ENCODE measurements at regions not wholly inside any gene's neighbourhood (a gene's known extent, or its start where the extent isn't known, plus 50 kb on each side); places are given as distances from the start of the nearest gene placed in this dataset.

GRCh38 chr2:128781166-128781565 lies 462.5 kb upstream of the HS6ST1 start (continued):
- TF ChIP-seq ZNF518B (CRISPR knock-in tag; IDR thresholded peaks at IDR 0.05) (no peak), ZKSCAN3 (CRISPR knock-in tag; IDR thresholded peaks at IDR 0.05) (no peak), TFAP4 (CRISPR knock-in tag; IDR thresholded peaks at IDR 0.05; ENCODE audit: borderline replicate concordance) (no peak), ZBTB49 (CRISPR knock-in tag; IDR thresholded peaks at IDR 0.05; ENCODE audit: borderline replicate concordance) (no peak), EP400 (IDR thresholded peaks at IDR 0.05) (no peak), AFF4 (CRISPR knock-in tag; IDR thresholded peaks at IDR 0.05) (no peak), FOXK1 (CRISPR knock-in tag; IDR thresholded peaks at IDR 0.05; ENCODE audit: borderline replicate concordance) (no peak), PHB (CRISPR knock-in tag; IDR thresholded peaks at IDR 0.05) (no peak), ZC3H4 (CRISPR knock-in tag; IDR thresholded peaks at IDR 0.05; ENCODE audit: borderline replicate concordance) (no peak)
